CD4-positive, alpha-beta T cell treated with Interleukin-6 at 100 ng/mL for 8 hours (primary cell): ENCODE measurements at regions not wholly inside any gene's neighbourhood (a gene's known extent, or its start where the extent isn't known, plus 50 kb on each side); places are given as distances from the start of the nearest gene placed in this dataset.
A peak's percentile ranks its signal among the peaks of the same experiment; 100 is the strongest.

ENCODE experiments used
- DNase-seq: peaks from one replicate; pipeline ENCODE4 v3.0.0-alpha.2; 2020; ENCODE audit warnings: mixed read lengths, low spot score

DNA sequence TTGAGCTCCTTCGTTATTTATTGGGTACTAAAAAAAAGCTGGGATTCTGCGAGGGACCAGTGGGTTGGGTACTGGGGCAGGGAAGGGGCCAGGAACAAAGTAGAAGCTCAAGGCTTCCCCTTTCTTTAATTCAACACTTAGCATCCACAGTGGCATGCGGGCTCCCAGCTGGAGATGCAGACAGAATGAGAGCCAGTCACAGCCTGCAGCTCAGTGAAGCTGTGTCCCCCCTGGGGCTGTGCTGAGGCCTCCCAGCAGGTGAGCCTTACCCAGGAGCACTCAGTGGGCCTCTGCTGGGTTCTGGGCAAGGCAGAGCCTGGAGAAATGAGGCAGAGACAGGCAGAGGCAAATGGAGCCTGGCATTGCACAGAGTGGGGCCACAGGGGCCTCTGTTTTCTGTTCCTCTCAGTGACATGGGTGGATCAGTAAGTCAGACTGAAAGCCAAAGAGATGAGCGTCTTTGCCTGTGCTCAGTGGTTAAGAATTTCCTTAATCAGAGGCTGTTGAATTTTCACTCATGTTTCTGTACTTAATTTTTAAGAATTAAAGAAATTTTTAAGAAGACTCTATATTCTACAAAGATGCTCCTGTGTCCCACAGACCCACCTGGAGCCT, 181.4 kb upstream of the RBPJ start:
- DNase-seq, result no peak

DNA sequence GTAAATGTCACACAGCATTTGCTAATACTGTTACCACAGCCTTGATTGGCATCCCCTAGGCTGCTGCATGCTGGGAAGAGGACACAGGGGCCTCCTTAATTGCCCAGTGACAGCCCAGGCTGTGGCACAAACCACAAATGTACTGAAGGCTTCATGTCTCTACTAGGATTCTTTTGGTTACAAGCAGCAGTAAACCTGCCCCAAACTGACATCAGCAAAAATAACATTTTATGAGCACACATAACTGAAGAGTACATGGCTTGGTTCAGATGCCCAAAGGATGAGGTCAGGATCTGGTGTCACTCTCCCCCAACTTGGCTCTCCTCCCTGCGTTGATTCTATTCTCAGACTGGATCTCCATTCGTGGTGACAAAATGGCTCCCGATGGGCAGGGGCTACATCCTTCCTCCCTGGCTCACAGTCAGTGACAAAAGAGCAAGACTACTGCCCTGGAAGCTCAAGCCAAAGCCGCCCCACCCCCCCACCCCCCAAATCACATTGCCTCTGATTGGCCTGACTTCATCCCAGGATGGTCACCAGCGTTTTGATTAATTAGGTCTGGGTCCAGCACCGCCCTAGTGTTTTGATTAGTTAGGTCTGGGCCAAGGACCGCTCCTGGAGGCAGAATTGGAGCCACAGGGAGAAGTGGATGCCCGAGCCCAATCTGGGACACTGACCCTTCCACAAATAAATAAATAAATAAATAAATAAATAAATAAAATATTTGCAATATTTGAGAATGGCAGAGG, 180.5 kb upstream of the RBPJ start:
- DNase-seq, result no peak

DNA sequence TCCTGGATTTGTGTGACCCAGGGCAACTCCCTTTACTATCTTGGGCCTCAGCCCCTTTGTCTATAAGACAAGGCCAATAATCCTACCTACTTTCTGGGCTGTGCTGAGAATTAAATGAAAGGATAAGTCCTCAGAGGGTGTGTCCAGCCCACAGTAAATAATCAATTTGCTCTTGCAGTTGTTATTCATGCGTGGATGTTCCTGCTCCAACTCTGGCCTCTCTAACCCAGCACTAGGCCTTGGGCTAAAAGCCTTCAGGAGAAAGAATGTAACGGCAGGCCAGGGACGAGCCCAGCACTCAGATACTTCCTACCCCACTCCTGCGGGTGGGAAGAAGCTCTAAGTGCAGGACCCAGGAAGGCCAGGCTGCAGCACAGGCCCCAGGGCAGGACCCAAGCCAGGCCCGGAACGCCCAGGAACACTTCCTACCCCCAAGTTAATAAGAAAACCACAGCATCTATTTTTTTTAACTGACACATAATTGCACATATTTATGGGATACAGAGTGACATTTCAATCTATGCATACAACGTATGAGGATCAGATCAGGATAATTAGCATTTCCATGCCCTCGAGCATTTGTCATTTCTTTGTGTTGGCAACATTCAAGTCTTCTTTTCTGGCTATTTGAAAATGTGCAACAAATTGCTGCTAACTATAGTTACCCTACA, 179.6 kb upstream of the RBPJ start:
- DNase-seq, result no peak

DNA sequence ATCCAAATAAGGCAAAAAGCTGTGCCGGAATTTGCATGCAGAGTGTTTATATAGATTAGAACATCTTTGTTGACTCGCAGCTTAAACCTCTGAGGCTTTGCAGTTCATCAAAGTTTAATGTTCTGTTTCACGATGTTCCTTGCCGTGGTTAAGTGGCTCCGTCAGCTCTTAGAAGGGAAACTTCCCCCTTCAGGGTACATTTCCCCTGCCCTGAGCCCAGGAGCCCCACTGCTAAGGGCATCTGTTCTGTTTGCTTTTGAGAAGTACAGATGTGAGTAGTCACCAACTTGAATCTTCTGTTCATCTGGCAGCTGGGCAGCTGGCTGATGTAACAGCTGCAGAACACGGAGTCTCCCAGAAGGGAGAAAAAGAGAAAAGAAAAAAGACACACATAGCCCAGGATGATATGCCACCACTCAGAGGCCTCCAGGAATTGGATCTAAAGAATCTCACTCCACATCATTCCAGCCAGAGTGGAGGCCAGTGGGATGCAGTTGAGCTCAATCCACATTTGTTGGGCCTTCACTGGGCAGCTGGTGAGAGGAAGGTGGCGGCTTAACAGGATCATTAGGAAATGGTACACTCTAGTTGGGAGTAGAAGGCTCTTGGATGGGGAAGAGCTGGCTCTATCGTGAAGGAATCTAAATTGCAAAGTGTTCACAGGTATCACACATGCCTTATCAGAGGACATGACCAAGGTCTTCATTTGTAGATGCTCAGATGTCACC, 178.7 kb upstream of the RBPJ start:
- DNase-seq, result no peak

DNA sequence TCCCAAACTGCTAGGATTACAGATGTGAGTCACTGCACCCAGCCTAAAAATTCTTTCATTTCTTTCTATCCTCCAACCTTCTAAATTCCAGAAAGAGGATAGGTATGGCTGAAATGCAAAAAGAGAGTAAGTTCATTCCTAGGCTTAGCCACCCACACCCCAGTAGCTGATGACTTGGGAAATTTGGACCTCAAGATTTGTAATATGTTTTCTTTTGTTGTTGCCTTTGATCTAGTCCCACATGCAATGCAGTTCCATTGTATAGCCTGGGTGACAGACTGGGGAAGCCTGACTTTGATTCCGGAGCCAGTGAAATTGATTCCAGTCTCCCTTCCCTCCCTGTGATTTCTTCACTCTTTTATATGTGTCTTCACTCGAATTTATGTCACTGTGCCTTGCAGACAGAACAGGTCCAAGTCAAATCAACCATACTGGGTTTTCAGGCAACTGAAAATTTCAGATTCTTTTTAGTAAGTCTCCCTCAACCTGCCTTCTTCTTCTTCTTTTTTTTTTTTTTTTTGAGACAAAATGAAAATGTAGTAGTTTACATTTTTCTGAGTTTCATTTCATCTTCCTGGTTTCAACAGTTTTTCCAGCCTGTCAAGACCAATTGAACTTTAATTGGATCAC, 176.2 kb upstream of the RBPJ start:
- DNase-seq, result no peak

DNA sequence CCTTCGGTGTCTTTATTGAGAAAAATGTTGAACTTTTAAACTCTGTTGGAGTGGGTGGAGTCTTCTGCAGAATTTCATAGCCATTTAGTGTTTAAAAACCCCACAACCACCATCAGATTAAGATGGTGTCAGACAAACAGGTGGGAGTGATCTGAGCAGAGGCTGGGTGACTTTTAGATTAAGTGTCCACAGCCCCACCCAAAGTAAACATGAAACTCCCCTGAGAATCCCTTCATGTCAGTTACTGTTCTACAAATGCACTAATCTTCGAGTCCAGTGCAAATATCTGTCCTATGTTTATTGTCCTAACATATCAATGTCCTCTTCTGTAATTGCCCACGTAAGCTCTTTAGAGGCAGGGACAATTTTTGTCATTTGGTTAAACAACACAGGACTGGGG, 175.6 kb upstream of the RBPJ start:
- no peak for DNase-seq

DNA sequence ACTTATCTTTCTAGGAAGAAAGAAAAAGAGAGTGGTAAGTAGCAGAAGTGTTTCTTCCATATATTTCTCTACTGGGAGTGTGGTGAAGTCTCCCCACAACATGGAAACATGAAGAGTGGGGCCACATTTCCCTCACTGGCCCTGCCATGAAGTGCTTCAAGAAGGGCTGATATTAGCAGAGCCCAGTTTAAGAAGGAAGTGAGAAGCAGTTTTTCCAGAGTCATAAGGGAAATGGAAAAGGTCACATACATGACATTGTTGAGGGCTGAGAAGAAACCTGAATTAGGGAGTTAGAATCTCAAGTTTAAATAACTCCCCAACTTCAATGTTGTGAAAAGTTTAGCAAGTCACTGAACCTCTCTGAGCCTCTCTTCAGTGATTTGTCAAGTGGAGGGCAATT, 171.9 kb upstream of the RBPJ start:
- no peak for DNase-seq

DNA sequence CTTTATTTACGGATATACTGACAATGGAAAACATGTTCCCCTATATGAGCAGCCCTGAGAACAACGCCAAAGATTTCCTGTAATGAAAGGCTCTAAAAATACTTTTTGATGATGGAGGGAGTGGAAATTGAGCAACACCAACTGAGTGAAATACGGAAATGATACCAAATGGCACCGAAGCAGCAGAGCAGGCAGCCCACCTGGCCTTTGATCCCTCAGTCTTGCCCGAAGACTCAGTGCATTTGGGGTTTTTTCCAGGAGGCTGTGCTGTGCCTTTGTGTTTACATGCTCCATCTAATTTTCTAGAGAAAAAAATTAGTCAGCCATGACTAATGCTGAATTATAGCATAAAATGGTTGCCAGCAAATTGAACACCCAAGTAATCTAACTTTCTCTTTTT, 169.9 kb upstream of the RBPJ start:
- no peak for DNase-seq

DNA sequence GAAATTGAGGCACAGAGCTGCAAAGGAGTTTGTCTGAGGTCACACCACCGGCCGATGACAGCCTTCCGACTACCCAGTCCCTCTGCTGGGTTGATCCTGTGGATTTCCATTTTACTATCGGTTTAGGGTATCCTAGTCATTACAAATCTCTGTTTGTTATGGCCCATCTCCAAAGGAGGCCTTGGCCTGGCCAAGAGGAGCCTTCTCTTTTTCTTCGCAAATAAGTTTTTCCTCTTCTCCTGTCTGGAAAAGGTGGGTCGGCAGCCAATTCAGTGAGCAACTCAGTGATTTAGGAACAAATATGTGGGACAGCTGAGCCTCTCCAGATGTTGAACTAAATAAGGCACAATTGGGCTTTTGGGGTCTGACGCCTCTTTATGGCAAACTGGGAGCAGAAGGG, 169.2 kb upstream of the RBPJ start:
- DNase-seq, result no peak

DNA sequence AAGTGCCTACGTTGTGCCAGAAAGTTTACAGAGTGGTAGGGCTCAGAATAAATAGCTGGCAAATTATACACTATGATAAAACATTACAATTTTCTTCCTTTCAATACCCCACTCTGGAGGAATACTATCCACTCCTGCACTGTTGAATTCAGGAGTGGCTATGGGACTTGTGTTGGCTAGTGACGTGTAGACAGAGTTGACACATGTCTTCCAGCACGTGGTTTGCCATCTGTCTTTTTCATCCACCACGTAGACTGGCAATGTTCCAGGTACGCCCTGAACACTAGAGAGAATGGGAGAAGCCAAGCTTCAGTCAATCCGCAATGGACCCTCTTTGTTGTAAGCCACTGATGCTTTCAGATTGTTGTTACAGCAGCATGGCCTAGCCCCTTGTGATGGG, 168.8 kb upstream of the RBPJ start:
- no peak for DNase-seq

DNA sequence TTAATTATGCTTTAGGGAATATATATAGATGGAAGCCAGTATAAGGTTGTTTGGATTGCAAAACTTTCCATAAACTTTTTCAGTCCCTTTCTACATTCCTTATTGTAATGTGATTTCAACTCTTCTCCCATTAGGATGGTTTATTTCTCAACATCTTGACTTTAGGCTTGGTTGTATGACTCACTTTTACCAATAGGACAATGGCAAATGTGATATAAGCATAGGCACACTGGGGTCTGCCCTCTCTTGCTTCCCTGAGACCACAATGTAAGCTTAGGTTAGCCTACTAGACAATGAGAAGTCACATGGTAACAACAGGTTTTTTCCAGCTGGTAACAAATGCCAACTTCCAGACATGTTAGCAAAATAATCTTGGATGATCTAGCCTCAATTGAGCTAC, 163.3 kb upstream of the RBPJ start:
- DNase-seq, result no peak

DNA sequence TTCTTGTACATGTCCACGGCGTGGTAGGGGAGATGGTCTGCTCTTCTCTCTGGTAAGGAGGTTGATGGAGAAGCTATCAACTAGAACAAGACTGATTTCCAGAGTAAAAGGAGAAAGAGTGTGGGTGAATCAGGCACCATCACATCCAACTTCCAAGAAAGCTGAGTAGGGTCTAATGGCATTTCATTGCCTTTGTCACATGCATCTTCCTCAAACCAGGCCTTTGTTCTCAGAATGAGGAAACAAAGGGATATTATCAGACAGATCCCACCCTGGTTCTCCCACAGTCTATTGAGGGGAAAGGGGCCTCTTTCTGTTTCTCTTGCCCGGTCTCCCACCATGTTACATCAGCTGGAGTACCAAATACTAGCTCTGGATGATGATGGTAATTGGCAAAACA, 160.2 kb upstream of the RBPJ start:
- DNase-seq, result no peak

DNA sequence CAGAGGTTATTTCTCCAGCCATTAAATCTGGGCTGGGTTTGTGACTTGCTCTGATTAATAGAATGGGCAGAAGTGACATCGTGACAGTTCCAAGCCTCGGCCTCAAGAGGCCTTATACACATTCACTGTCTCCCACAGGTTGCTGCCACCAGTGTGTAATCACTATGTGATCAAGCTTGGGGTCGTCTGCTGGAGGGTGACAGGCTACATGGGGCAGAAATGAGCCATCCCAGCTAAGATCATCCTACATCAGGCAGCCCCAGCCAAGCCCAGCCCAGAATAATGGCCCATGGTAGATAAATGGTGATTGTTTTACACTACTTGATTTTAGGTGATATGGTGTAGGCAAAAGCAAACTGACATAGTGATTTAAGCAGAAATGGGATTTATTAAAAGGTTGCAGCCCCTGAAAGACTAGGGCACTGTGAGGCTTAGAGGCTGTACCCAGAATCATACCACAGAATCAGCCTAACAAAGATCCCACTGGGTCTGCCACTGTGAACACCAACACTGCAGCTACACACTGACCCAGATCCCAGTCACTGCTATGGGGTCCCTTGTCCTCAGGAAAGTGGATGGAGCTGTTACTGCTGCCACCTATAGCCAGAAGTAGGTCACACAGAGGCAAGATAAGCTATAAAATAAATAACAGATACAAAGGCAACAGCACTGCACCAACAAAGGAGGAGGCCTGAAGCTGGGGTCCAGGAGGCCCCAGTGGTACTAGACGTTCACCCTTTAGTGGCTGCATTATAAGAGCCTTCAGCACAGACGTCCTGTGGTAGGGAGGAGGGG, 159.6 kb upstream of the RBPJ start:
- no peak for DNase-seq

DNA sequence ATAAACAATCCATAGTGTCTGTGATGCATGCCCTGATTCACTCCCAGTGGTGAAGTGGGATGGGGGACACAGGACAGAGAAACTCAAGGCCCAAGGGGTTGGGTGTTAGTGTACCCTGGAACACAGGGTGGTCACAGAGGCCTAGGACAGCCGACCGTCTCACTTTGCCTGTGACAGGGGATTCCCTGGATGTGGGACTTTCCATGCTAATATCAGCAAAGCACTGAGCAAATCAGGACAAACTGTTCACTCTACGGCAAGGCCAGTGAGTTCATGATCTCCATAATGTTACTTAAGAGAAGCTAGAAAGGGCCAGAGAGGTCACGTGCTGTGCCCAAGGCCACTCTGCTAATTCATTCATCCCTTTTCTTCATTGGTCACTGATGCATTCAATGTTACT, 158.7 kb upstream of the RBPJ start:
- DNase-seq, result no peak

DNA sequence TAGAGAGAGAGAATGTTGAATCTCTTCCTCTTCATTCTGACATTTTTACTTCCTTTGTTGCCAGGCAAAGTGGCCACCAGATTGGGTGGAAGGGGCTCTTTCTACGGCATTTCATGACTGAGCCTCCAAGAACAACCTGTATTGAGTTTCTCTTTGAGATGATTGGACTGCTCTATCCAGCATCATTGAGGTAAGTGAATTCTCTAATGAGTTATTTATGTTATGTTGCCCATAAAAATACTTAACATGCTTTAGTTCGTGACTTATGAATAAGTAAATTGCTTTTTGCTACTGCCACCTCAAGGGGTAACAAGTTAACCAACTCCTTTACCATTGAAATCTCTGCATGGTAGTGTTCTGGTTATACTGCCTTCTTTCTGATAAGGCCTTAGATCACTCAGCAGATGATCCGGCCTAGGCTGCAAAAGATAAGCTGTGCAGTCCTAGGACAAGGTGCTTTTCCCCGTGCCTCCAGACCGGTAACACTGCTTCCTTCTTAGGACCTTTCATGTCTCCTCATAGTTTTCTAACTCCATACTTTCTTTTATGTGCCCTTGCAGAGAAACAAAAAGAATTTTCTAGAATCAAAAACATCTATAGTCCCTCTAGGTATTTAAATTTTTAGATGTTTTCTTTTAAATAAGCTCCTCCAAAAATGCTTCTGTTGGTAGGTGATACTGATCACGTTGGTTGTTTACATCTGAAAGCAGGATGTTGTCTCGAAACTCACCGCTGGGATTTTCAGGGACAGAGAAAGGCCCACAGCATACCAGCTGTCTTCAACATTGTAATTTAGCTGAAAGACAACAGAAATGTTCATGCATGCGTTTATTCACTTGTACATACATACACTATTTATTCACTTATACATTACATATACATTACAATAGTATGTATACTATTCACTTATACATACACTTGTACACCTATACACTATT, 157.1 kb upstream of the RBPJ start:
- DNase-seq, result no peak

DNA sequence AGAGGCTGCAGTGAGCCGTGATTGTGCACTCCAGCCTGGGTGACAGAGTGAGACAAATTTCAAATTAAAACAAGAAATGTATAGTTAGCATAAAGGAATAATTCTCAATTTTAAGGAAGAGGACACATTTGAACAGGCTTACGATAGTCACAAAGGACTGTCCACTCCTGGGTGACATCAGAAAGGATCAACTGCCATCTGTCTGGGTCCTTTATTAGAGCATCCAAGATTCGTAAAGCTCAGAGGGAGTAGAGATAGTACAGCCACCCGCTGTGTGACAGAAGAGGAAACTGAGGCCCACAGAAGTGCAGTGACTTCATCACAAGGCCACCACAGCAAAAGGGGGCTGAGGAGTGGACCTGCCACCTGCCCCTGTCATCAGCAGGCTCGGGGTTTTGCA, 149.3 kb upstream of the RBPJ start:
- DNase-seq, result no peak

DNA sequence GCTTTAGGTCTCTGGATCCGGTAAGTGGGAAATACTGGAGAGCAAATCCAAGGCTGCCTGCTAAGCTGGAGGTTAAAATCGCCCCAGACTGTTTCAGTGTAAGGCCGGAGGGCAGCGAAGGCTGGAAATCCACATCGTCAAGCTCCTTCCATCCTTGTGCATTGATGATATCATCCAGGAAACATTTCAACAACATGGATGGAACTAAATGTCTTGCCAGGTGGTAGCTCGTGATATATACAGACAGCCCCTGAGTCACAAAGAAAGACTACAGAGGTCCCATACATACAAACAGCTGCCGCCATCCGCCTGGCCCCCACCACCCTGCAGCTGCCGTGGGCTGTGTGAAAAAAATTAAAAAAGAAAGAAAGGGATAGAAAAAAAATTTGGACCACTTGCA, 148.9 kb upstream of the RBPJ start:
- DNase-seq, result no peak

DNA sequence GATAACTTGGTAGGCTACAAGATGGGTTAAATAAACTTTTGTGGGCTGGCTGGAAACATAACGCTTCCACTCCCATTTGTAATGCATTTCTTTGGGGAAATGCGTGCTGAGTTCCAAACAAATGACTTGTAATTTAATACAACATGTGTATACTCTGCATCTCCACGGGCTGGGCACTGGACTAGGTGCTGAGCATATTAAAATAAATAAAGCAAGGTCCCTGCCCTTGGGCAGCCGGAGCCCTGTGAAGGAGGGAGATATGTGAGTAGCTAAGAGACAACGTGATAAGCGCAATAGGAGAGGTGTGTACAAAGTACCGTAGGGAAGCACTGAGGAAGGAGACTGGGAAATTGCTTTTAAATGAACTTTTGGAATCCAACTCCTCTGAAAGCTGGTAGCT, 147.2 kb upstream of the RBPJ start:
- DNase-seq, result no peak

DNA sequence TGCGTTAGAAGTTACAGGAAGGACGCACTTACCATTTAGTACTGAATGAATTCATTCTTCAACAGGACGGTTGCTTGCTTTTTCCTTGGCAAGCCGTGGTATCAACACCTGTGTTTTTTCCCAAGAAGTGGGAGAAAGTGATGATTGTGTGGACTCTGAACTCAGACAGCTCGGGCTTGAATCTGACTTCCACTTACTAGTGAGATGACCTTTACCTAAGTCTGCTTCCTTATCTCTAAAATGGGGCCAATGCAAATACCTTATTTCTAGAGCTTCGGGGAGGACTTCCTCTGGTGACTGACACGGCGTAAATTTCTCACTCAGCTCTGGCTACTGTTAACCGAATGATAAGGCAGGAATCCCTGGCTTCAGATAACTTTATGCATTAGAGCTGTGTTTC, 146.8 kb upstream of the RBPJ start:
- no peak for DNase-seq

DNA sequence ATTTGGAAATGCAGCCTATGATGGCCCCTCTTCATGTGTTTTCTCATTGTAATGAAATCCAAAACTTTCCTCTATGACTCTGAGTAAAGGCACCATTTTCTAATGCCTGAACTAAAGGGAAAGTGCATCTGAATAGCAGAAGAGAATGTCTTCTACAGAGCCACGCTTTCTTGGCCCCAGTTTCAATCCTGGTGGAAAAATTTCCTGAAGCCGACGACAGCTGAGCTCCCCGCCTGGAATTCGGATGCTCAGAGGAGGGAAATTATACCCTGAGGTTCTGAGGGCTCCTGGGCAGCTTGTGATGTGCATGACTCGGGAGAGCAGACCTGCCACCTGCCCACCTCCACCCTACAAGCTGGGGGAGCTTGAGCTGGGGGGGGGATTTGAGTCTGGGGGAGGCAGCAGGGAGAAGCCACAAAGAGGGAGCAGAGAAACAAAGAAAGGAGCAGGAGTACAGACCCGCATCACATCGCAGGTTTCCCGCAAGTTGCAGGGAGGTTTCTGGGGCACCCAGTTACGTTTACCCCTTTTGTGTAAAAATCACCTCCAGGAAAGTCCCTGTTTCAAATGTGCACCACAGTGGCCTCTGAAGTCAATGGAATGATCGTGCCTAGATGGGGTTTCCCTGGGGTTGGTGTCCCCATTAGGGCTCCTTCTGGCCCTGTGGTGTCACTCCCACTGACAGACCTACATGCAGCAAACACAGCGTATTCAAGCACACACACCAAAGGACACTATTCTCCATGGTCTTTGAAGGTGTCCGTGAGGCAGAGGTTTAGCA, 145.6 kb upstream of the RBPJ start:
- peak; percentile 26 for DNase-seq
